Thyroid gland (tissue), 4 donors: ENCODE measurements at regions not wholly inside any gene's neighbourhood (a gene's known extent, or its start where the extent isn't known, plus 50 kb on each side); places are given as distances from the start of the nearest gene placed in this dataset.

Experiments used
- DNase-seq, 2 donors: peaks; one replicate each; pipeline ENCODE4 v3.0.0-alpha.2; 2019
- H3K27ac ChIP-seq, 3 donors: fragments of 200-600 bp; sonication (generic); 1 replicate in 2 of 3; 2 replicates in 1 of 3; pipeline ENCODE4 v1.5.1; 2016 to 2019; ENCODE audit warnings: mild to moderate bottlenecking in 1 of 3, moderate library complexity in 1 of 3
- H3K27me3 ChIP-seq: fragments of 200-600 bp; sonication (generic); one replicate; pipeline ENCODE4 v1.5.1; 2019
- H3K36me3 ChIP-seq, 2 donors: fragments of 200-600 bp; sonication (generic); one replicate each; pipeline ENCODE4 v1.5.1; 2016 to 2019
- H3K4me1 ChIP-seq, 2 donors: fragments of 200-600 bp; sonication (generic); one replicate each; pipeline ENCODE4 v1.5.1; 2017 to 2019
- H3K4me3 ChIP-seq, 3 donors: fragments of 200-600 bp; sonication (generic); replicated peaks in 1 of 3; 1 replicate in 2 of 3; 2 replicates in 1 of 3; pipeline ENCODE4 v1.5.1; 2016; ENCODE audit warnings: mild to moderate bottlenecking in 1 of 3
- H3K9me3 ChIP-seq: fragments of 200-600 bp; sonication (generic); one replicate; pipeline ENCODE4 v1.5.1; 2017
- CTCF ChIP-seq, 6 experiments: fragments of 200-600 bp in 3 of 6; fragments of 450-650 bp in 3 of 6; sonication (generic) in 3 of 6; IDR thresholded peaks; one replicate each; pipeline ENCODE4 v1.5.1; 2016 to 2019; ENCODE audit warnings: antibody characterized with exemption in 6 of 6, mild to moderate bottlenecking in 2 of 6, inconsistent platforms in 1 of 6, moderate library complexity in 1 of 6
- POLR2A ChIP-seq, 2 donors: fragments of 450-650 bp; IDR thresholded peaks; one replicate each; pipeline ENCODE4 v1.6.1; 2017; ENCODE audit warnings: antibody characterized with exemption in 2 of 2, mild to moderate bottlenecking in 2 of 2, moderate library complexity in 1 of 2
- WGBS, 2 donors: methylation state at CpG; one replicate each; pipeline ENCODE4 v1.1.5; 2017; 5-methylcytosine and 5-hydroxymethylcytosine counted together
- intact Hi-C: fragments of 100-400 bp; cut with DNase I; formaldehyde crosslinking; loops from one replicate; pipeline ENCODE4 v1.15.1; 2023

GRCh38 chr1:208537198-208537597, 293.0 kb upstream of the PLXNA2 start:
- H3K27me3 ChIP-seq: no peaks in the 10 kb centered on the region
- intact Hi-C loops: no loop called here
- H3K9me3 ChIP-seq: no peaks in the 10 kb centered on the region
- H3K4me1 ChIP-seq: no peaks in the 10 kb centered on the region
- H3K27ac ChIP-seq: no peak overlapping the region
- TF ChIP-seq CTCF (IDR thresholded peaks at IDR 0.05): no peak
- no peak for TF ChIP-seq POLR2A (IDR thresholded peaks at IDR 0.05)
- no peaks in the 10 kb centered on the region for H3K36me3 ChIP-seq
- no peak for DNase-seq
- WGBS, 2 donors: 84 to 87% methylated on average over 3 of the region's 3 CpGs
- no peak overlapping the region for H3K4me3 ChIP-seq

DNA sequence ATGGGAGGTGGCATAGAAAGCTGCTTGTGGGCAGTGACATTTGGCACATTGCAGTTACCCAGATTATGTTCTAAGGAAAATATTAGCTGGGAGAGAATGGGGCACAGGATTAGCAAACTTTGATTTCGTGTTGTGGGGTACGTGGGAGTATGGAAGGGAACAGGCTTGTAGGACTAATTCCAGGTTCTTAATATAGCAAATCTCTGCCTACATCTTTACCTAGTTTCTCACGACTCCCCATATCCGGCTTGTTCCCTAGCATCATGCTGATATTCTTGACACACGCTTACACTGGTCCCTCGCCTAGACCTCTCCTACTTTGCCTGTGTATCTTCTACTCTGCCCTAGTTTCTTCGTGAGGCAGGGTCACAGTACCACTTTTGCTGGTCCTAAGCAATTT, 293.9 kb upstream of the PLXNA2 start:
- no peak overlapping the region for H3K4me3 ChIP-seq
- no peak overlapping the region for H3K27ac ChIP-seq
- no peaks in the 10 kb centered on the region for H3K9me3 ChIP-seq
- no peaks in the 10 kb centered on the region for H3K36me3 ChIP-seq
- 93 to 96% methylated on average over 7 of the region's 7 CpGs for WGBS, 2 donors
- H3K4me1 ChIP-seq: no peaks in the 10 kb centered on the region
- no peaks in the 10 kb centered on the region for H3K27me3 ChIP-seq
- TF ChIP-seq CTCF (IDR thresholded peaks at IDR 0.05): no peak
- TF ChIP-seq POLR2A (IDR thresholded peaks at IDR 0.05): no peak
- intact Hi-C loops: no loop called here
- DNase-seq: no peak

DNA sequence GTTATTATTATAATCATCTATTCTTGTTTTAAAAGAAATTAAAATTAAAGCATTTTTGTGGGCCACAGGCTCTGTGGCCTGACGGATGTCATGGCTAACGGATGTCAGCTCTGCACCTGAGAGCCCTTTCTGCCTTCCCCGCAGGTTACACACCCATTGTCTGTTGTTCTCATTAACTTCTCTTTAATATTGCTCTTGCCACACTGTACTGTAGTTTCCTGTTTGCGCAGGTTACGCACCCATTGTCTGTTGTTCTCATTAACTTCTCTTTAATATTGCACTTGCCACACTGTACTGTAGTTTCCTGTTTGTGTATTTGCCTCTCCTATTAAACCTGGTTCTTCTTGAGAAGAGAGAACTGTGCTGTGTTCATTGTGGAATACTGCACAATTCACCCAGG, 294.4 kb upstream of the PLXNA2 start:
- intact Hi-C loops: no loop called here
- H3K27ac ChIP-seq: no peak overlapping the region
- H3K4me1 ChIP-seq: no peaks in the 10 kb centered on the region
- no peak for DNase-seq
- TF ChIP-seq POLR2A (IDR thresholded peaks at IDR 0.05): no peak
- no peak for TF ChIP-seq CTCF (IDR thresholded peaks at IDR 0.05)
- no peaks in the 10 kb centered on the region for H3K36me3 ChIP-seq
- no peak overlapping the region for H3K4me3 ChIP-seq
- H3K27me3 ChIP-seq: no peaks in the 10 kb centered on the region
- no peaks in the 10 kb centered on the region for H3K9me3 ChIP-seq
- 85 to 86% methylated on average over 5 of the region's 5 CpGs for WGBS, 2 donors

DNA sequence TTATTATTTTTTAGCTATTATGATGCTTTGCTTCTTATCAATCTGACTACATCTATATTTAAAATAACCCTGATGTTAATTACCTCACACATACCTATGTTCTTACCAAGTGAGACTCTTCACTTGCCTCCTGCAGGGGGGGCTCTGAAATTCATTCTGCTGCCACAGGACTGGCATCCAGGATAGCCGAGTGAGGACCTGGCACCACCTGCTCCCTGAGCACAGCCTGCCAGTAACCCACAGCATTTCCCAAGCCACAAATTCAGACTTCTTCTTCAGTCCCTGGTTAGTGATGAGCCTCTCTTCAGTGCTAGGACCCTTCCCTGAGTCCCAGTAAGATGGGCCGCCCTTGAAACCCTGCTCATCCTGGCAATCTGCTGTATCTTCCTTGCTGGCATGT, 296.5 kb upstream of the PLXNA2 start:
- no peaks in the 10 kb centered on the region for H3K36me3 ChIP-seq
- H3K4me1 ChIP-seq: no peaks in the 10 kb centered on the region
- no peak for TF ChIP-seq CTCF (IDR thresholded peaks at IDR 0.05)
- TF ChIP-seq POLR2A (IDR thresholded peaks at IDR 0.05): no peak
- intact Hi-C loops: no loop called here
- no peak overlapping the region for H3K4me3 ChIP-seq
- 97 to 100% methylated on average over 2 of the region's 2 CpGs for WGBS, 2 donors
- DNase-seq: no peak
- no peaks in the 10 kb centered on the region for H3K9me3 ChIP-seq
- no peaks in the 10 kb centered on the region for H3K27me3 ChIP-seq
- no peak overlapping the region for H3K27ac ChIP-seq

- no peak overlapping the region for H3K4me3 ChIP-seq
- H3K36me3 ChIP-seq: no peaks in the 10 kb centered on the region
- WGBS, 2 donors: 82 to 96% methylated on average over 4 of the region's 4 CpGs
- H3K4me1 ChIP-seq: no peaks in the 10 kb centered on the region
- H3K27me3 ChIP-seq: no peaks in the 10 kb centered on the region
- no peak overlapping the region for H3K27ac ChIP-seq
- no peaks in the 10 kb centered on the region for H3K9me3 ChIP-seq
- no peak for DNase-seq
- intact Hi-C loops: no loop called here
- TF ChIP-seq POLR2A (IDR thresholded peaks at IDR 0.05): no peak
- TF ChIP-seq CTCF (IDR thresholded peaks at IDR 0.05): no peak
Measured at GRCh38 chr1:208541225-208541855, 297.2 kb upstream of the PLXNA2 start.
